MCF 10A (cell line): ENCODE measurements at regions not wholly inside any gene's neighbourhood (a gene's known extent, or its start where the extent isn't known, plus 50 kb on each side); places are given as distances from the start of the nearest gene placed in this dataset.

Experiments used
- BruUV-seq: library from RNA; stranded (reverse); fragments of 400-500 nt; replicated peaks from 2 replicates; lab custom pipeline; 2021; lab: Mats Ljungman, UMichigan
- CTCF ChIA-PET: fragments of 300-600 bp; sonication (Branson Sonifier 250); formaldehyde crosslinking; extraction: SDS; loops from one replicate; lab custom pipeline; 2021; ENCODE audit warnings: antibody characterized with exemption, inconsistent platforms; lab: Yijun Ruan, JAX
- POLR2A ChIA-PET: fragments of 300-600, 350-650 bp; sonication (Branson Sonifier 250); formaldehyde crosslinking; extraction: SDS; loops from one replicate; lab custom pipeline; 2020; ENCODE audit warnings: antibody characterized with exemption, inconsistent platforms; lab: Yijun Ruan, JAX
- DNase-seq: peaks from one replicate; pipeline ENCODE4 v3.0.0-alpha.2; 2018; ENCODE audit not compliant: unreplicated experiment
- H3K27ac Mint-ChIP-seq: one replicate; pipeline ENCODE4 v1.8.0; 2022; ENCODE audit warnings: mild to moderate bottlenecking, low read depth, mixed read lengths; ENCODE audit not compliant: unreplicated experiment
- H3K27me3 Mint-ChIP-seq: one replicate; pipeline ENCODE4 v1.8.0; 2022; ENCODE audit warnings: mixed read lengths; ENCODE audit not compliant: insufficient read depth, unreplicated experiment
- H3K36me3 Mint-ChIP-seq: one replicate; pipeline ENCODE4 v1.8.0; 2022; ENCODE audit warnings: mild to moderate bottlenecking, moderate library complexity, mixed read lengths; ENCODE audit not compliant: insufficient read depth, unreplicated experiment
- H3K4me1 Mint-ChIP-seq: one replicate; pipeline ENCODE4 v1.8.0; 2022; ENCODE audit warnings: mixed read lengths; ENCODE audit not compliant: insufficient read depth, unreplicated experiment
- H3K4me3 Mint-ChIP-seq: one replicate; pipeline ENCODE4 v1.8.0; 2022; ENCODE audit warnings: mild to moderate bottlenecking, moderate library complexity, mixed read lengths; ENCODE audit not compliant: unreplicated experiment
- H3K9me3 Mint-ChIP-seq: one replicate; pipeline ENCODE4 v1.8.0; 2022; ENCODE audit warnings: mixed read lengths; ENCODE audit not compliant: unreplicated experiment
- CTCF ChIP-seq: fragments of 200-600 bp; IDR thresholded peaks from one replicate; pipeline ENCODE4 v1.8.0; 2022; ENCODE audit warnings: antibody characterized with exemption, mild to moderate bottlenecking; ENCODE audit not compliant: unreplicated experiment
- intact Hi-C: fragments of 100-400 bp; cut with micrococcal nuclease; formaldehyde crosslinking; loops from 2 replicates; pipeline ENCODE4 v1.14.1; 2022

- TF ChIP-seq CTCF: no peak
- no peaks in the 10 kb centered on the region for H3K27me3 Mint-ChIP-seq
- H3K4me1 Mint-ChIP-seq: no peaks in the 10 kb centered on the region
- no peak for DNase-seq
- H3K27ac Mint-ChIP-seq: no peak overlapping the region
- ChIA-PET CTCF (interaction anchor here (0.7 to 1.8 kb wide), 3 partner anchors 9 to 482 kb away, joined by 3 to 5 read pairs (median 3); no protein-coding TSS in a partner anchor), POLR2A (interaction anchor here (0.6 to 0.9 kb wide), 3 partner anchors 11 to 293 kb away, joined by 3 to 4 read pairs (median 3); no protein-coding TSS in a partner anchor)
- no peaks in the 10 kb centered on the region for H3K36me3 Mint-ChIP-seq
- intact Hi-C loops: no loop called here
- no peaks in the 10 kb centered on the region for H3K9me3 Mint-ChIP-seq
- no TSS peak for BruUV-seq
- no peak overlapping the region for H3K4me3 Mint-ChIP-seq
Measured at GRCh38 chr5:124253203-124253810, 493.1 kb downstream of the ZNF608 start.

- no peaks in the 10 kb centered on the region for H3K9me3 Mint-ChIP-seq
- H3K27ac Mint-ChIP-seq: no peak overlapping the region
- H3K36me3 Mint-ChIP-seq: no peaks in the 10 kb centered on the region
- no peak overlapping the region for H3K4me3 Mint-ChIP-seq
- DNase-seq: no peak
- POLR2A ChIA-PET: interaction anchor here (0.9 kb wide), 1 partner anchor 11 kb away, joined by 4 read pairs; no protein-coding TSS in a partner anchor
- no peaks in the 10 kb centered on the region for H3K4me1 Mint-ChIP-seq
- CTCF ChIA-PET: interaction anchor here (1.1 to 1.8 kb wide), 3 partner anchors 9 to 483 kb away, joined by 3 to 5 read pairs (median 3); no protein-coding TSS in a partner anchor
- intact Hi-C loops: no loop called here
- H3K27me3 Mint-ChIP-seq: no peaks in the 10 kb centered on the region
- BruUV-seq: no TSS peak
- TF ChIP-seq CTCF: no peak
Measured at GRCh38 chr5:124252747-124253146, 493.7 kb downstream of the ZNF608 start.

GRCh38 chr5:124252191-124252638, 494.2 kb downstream of the ZNF608 start:
- no TSS peak for BruUV-seq
- Mint-ChIP-seq H3K27ac (no peak overlapping the region), H3K36me3 (no peaks in the 10 kb centered on the region), H3K4me1 (no peaks in the 10 kb centered on the region), H3K4me3 (no peak overlapping the region), H3K27me3 (no peaks in the 10 kb centered on the region), H3K9me3 (no peaks in the 10 kb centered on the region)
- ChIA-PET POLR2A (no interaction called here), CTCF (interaction anchor here (0.8 to 1.8 kb wide), 3 partner anchors 8 to 13 kb away, joined by 3 to 5 read pairs (median 3); no protein-coding TSS in a partner anchor)
- no peak for DNase-seq
- intact Hi-C loops: no loop called here
- TF ChIP-seq CTCF: no peak

GRCh38 chr5:124245276-124245675, 501.2 kb downstream of the ZNF608 start:
- Mint-ChIP-seq H3K4me1 (no peaks in the 10 kb centered on the region), H3K27me3 (no peaks in the 10 kb centered on the region), H3K9me3 (peaks cover 11% of the 10 kb centered on the region), H3K27ac (no peak overlapping the region), H3K4me3 (no peak overlapping the region), H3K36me3 (no peaks in the 10 kb centered on the region)
- ChIA-PET CTCF (interaction anchor here (0.7 kb wide), 1 partner anchor 21 kb away, joined by 3 read pairs; no protein-coding TSS in a partner anchor), POLR2A (interaction anchor here (0.6 kb wide), 1 partner anchor 219 kb away, joined by 3 read pairs; no protein-coding TSS in a partner anchor)
- intact Hi-C loops: no loop called here
- no TSS peak for BruUV-seq
- no peak for DNase-seq
- TF ChIP-seq CTCF: no peak
